Ammon's horn (tissue), 1 donor: ENCODE measurements at regions not wholly inside any gene's neighbourhood (a gene's known extent, or its start where the extent isn't known, plus 50 kb on each side); places are given as distances from the start of the nearest gene placed in this dataset.

Source experiments
- DNase-seq: peaks from one replicate; pipeline ENCODE4 v3.0.0-alpha.2; 2016; ENCODE audit warnings: low spot score

DNA sequence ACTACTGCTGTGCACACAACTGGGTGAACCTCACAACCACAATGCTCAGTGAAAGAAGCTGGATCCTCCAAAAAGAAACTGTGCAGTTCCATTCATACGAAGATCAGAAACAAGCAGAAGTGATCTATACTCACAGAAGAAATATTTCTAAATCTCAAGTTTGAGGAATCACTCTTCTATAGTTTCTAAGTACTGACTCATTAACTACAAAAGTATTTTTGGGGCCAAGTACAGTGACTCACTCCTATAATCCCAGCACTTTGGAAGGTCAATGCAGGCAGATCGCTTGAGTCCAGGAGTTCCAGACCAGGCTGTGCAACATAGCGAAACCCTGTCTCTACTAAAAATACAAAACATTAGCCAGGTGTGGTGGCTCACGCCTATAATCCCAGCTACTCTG lies 51.3 kb upstream of the RELL1 start:
- no peak for DNase-seq
